HS-27A (cell line): ENCODE measurements at regions not wholly inside any gene's neighbourhood (a gene's known extent, or its start where the extent isn't known, plus 50 kb on each side); places are given as distances from the start of the nearest gene placed in this dataset.
"Not testable (repeated sequence)": the region's sequence is repeated elsewhere in the genome, so short reads cannot be mapped to it uniquely, and the experiment has no call there.

Source experiments
- DNase-seq: peaks from one replicate; pipeline ENCODE4 v3.0.0-alpha.2; 2012; ENCODE audit warnings: low read depth, missing footprints

GRCh38 chr10:8691498-8692017 is 637.1 kb downstream of the GATA3 start:
- no peak for DNase-seq

- DNase-seq: not testable (repeated sequence)
Measured at GRCh38 chr10:8693635-8694034, 639.1 kb downstream of the GATA3 start.

- DNase-seq: no peak
Measured at GRCh38 chr10:8696746-8697145, 642.3 kb downstream of the GATA3 start.

GRCh38 chr10:8700689-8701088 is 646.2 kb downstream of the GATA3 start:
- DNase-seq: no peak

GRCh38 chr10:8702181-8702580 is 647.7 kb downstream of the GATA3 start:
- no peak for DNase-seq

GRCh38 chr10:8705415-8705814 is 650.9 kb downstream of the GATA3 start:
- DNase-seq: no peak

- no peak for DNase-seq
Measured at GRCh38 chr10:8712656-8713055, 658.2 kb downstream of the GATA3 start.

GRCh38 chr10:8719971-8720370 is 665.5 kb downstream of the GATA3 start:
- DNase-seq: no peak

GRCh38 chr10:8721650-8722049 is 667.2 kb downstream of the GATA3 start:
- DNase-seq: no peak

- no peak for DNase-seq
Measured at GRCh38 chr10:8722835-8723234, 668.3 kb downstream of the GATA3 start.

GRCh38 chr10:8725343-8725742 is 670.9 kb downstream of the GATA3 start:
- DNase-seq: no peak

- DNase-seq: no peak
Measured at GRCh38 chr10:8726084-8726778, 671.7 kb downstream of the GATA3 start.

GRCh38 chr10:8726779-8727084 is 672.2 kb downstream of the GATA3 start:
- DNase-seq: no peak

GRCh38 chr10:8731121-8732095 is 676.9 kb downstream of the GATA3 start:
- DNase-seq: no peak

- no peak for DNase-seq
Measured at GRCh38 chr10:8738987-8739386, 684.5 kb downstream of the GATA3 start.

GRCh38 chr10:8752146-8752843 is 697.8 kb downstream of the GATA3 start:
- no peak for DNase-seq

- no peak for DNase-seq
Measured at GRCh38 chr10:8758029-8758428, 703.5 kb downstream of the GATA3 start.

- DNase-seq: no peak
Measured at GRCh38 chr10:8766899-8767298, 712.4 kb downstream of the GATA3 start.

GRCh38 chr10:8767591-8767990 is 713.1 kb downstream of the GATA3 start:
- no peak for DNase-seq

GRCh38 chr10:8768341-8768740 is 713.9 kb downstream of the GATA3 start:
- no peak for DNase-seq

GRCh38 chr10:8768852-8769251 is 714.4 kb downstream of the GATA3 start:
- DNase-seq: no peak

- DNase-seq: no peak
Measured at GRCh38 chr10:8776926-8777622, 722.6 kb downstream of the GATA3 start.
